ENCODE measurements at regions not wholly inside any gene's neighbourhood (a gene's known extent, or its start where the extent isn't known, plus 50 kb on each side); places are given as distances from the start of the nearest gene placed in this dataset.

DNA sequence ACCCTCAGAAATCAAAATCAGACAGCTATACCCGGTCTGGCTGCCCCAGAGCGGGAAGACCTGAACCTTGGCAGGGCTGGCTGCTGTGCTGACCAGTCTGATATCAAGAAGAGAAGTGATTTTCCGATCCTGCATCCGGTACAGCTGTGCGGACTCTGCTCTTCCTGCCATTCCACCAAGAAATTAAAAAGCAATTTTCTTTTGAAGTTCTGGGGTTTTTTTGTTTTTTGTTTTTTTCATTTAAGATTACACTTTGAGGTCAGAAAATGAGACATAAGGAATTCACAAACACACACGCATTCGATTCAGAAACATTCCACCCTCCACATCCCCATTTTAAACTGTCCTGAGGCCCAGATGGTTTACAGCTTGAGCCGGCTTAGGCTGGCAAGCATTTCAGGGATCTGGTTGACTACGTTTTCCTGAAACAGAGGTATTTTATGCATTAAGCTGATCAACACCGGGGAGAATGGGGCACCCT lies 156.5 kb downstream of the COL6A3 start:
- no peak overlapping the region for H3K4me3 ChIP-seq (ENCODE audit: low read depth, low read length)
- no peaks in the 10 kb centered on the region for H3K9me3 ChIP-seq (ENCODE audit: control insufficient read depth, insufficient read depth, low read length)
- no peaks in the 10 kb centered on the region for H3K27me3 ChIP-seq (ENCODE audit: control insufficient read depth, insufficient read depth, low read length)
- H3K36me3 ChIP-seq (ENCODE audit: control insufficient read depth, insufficient read depth, low read length) = no peaks in the 10 kb centered on the region
- no peak overlapping the region for H3K9ac ChIP-seq (ENCODE audit: low read depth, low read length)
- no peaks in the 10 kb centered on the region for H3K4me1 ChIP-seq (ENCODE audit: control insufficient read depth, insufficient read depth, low read length)

DNA sequence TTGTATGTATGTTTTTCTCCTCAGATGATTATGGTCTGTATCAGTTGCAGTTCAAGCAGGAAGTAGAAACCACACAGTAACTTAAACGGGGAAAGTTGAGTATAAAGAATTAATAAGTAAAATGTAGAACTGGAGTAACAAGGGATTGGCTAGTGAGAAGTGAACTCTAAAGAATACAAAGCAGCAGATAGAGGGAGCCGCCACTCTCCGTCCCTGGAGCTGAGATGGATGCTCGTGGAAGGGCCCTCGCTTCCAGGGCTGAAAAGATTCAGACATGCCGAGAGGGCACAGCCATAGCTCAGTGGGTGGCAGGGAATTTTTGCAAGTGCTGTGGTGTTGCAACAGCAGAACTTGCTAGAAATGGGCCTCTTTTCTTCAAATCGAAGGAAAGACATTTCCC lies 155.8 kb downstream of the COL6A3 start:
- Histone ChIP-seq H3K9ac (ENCODE audit: low read depth, low read length) (no peak overlapping the region), H3K36me3 (ENCODE audit: control insufficient read depth, insufficient read depth, low read length) (no peaks in the 10 kb centered on the region), H3K9me3 (ENCODE audit: control insufficient read depth, insufficient read depth, low read length) (no peaks in the 10 kb centered on the region), H3K4me1 (ENCODE audit: control insufficient read depth, insufficient read depth, low read length) (no peaks in the 10 kb centered on the region), H3K27me3 (ENCODE audit: control insufficient read depth, insufficient read depth, low read length) (no peaks in the 10 kb centered on the region), H3K4me3 (ENCODE audit: low read depth, low read length) (no peak overlapping the region)

DNA sequence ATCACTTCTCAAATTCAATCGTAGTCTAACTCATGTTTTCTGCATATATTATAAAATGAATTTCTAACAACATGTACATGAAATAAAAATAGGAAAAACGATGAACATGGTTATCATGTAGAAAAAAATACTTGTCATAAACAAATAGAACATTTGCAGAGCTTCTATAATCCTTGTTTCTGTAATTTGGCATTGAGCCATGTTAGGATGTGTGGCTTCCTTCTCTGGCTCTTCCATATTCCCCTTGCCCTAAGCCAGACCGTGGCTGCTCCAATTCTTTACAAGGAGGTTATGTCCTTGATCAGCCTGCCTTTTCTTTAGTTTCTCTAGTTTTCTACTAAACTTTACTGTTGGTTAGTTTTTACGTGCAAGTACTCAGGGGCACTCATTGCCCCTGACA lies 155.3 kb downstream of the COL6A3 start:
- H3K4me1 ChIP-seq (ENCODE audit: control insufficient read depth, insufficient read depth, low read length) = no peaks in the 10 kb centered on the region
- no peaks in the 10 kb centered on the region for H3K27me3 ChIP-seq (ENCODE audit: control insufficient read depth, insufficient read depth, low read length)
- no peak overlapping the region for H3K4me3 ChIP-seq (ENCODE audit: low read depth, low read length)
- H3K9ac ChIP-seq (ENCODE audit: low read depth, low read length) = no peak overlapping the region
- no peaks in the 10 kb centered on the region for H3K36me3 ChIP-seq (ENCODE audit: control insufficient read depth, insufficient read depth, low read length)
- H3K9me3 ChIP-seq (ENCODE audit: control insufficient read depth, insufficient read depth, low read length) = no peaks in the 10 kb centered on the region

DNA sequence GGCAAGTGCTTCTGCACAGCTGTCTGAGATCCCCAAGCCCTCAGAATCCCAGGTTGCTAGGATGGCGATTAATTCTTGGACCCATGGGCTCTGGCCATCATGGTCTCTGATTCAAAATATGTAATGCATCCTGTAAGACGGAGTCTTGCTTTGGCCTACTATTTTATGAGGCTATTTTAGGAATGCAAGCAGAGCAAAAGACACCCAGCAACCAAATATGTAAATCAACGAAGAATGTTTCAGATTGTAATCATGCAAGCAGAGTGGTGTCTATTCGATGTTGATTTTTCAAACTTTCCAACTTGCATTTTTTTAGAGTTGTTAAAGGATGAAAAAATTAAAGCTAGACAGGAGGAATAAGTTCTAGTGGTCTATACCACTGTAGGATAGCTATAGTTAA lies 154.8 kb downstream of the COL6A3 start:
- Histone ChIP-seq H3K4me3 (ENCODE audit: low read depth, low read length) (no peak overlapping the region), H3K9ac (ENCODE audit: low read depth, low read length) (no peak overlapping the region), H3K4me1 (ENCODE audit: control insufficient read depth, insufficient read depth, low read length) (no peaks in the 10 kb centered on the region), H3K9me3 (ENCODE audit: control insufficient read depth, insufficient read depth, low read length) (no peaks in the 10 kb centered on the region), H3K36me3 (ENCODE audit: control insufficient read depth, insufficient read depth, low read length) (no peaks in the 10 kb centered on the region), H3K27me3 (ENCODE audit: control insufficient read depth, insufficient read depth, low read length) (no peaks in the 10 kb centered on the region)

DNA sequence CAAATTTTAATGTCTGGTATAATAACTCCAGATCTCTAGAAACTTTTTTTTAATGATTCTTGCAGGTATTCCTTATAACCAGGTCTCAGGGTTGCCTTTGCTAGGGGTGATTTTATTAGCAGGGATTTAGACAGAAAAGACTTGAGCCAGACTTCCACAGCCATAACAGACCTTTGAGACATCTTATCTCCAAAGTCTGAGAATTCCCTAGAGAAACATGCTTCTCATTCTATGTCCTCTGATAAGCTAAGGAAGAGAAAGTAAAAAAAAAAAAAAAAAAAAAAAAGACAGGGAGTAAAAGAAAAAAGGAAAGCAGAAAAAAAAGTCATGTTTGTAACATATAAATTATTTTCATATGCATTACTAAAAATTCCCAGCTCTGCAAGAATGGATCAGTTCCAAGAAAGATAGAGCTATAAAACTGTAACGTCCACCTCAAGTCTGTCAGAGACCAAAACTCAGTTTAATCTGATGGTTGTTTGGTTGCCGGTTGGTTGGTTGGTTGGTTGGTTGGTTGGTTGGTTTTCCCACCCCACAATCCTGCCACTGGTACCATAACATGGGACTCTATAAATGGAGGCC lies 153.8 kb downstream of the COL6A3 start:
- Histone ChIP-seq H3K4me3 (ENCODE audit: low read depth, low read length) (no peak overlapping the region), H3K36me3 (ENCODE audit: control insufficient read depth, insufficient read depth, low read length) (no peaks in the 10 kb centered on the region), H3K9ac (ENCODE audit: low read depth, low read length) (no peak overlapping the region), H3K27me3 (ENCODE audit: control insufficient read depth, insufficient read depth, low read length) (no peaks in the 10 kb centered on the region), H3K9me3 (ENCODE audit: control insufficient read depth, insufficient read depth, low read length) (no peaks in the 10 kb centered on the region), H3K4me1 (ENCODE audit: control insufficient read depth, insufficient read depth, low read length) (no peaks in the 10 kb centered on the region)

DNA sequence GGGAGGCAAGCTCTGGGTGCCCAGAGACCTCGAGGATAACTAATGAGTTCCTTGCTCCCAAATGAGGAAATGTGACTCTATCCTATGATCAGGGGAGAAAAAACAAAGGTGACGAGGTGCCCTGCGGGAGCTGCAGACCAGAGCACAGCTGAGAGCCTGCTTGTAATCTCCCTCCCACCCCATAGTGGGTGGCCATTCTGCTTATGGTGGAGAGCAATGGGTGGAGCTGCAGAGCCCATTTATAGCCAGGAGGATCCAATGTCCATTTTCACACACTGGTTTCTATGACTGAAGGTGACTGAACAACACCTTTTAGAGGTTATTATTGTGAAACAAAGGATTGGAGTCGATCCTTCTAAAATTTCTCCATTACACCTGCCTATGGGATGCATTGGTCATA lies 153.3 kb downstream of the COL6A3 start:
- Histone ChIP-seq H3K36me3 (ENCODE audit: control insufficient read depth, insufficient read depth, low read length) (no peaks in the 10 kb centered on the region), H3K4me3 (ENCODE audit: low read depth, low read length) (no peak overlapping the region), H3K9me3 (ENCODE audit: control insufficient read depth, insufficient read depth, low read length) (no peaks in the 10 kb centered on the region), H3K9ac (ENCODE audit: low read depth, low read length) (no peak overlapping the region), H3K27me3 (ENCODE audit: control insufficient read depth, insufficient read depth, low read length) (no peaks in the 10 kb centered on the region), H3K4me1 (ENCODE audit: control insufficient read depth, insufficient read depth, low read length) (no peaks in the 10 kb centered on the region)

DNA sequence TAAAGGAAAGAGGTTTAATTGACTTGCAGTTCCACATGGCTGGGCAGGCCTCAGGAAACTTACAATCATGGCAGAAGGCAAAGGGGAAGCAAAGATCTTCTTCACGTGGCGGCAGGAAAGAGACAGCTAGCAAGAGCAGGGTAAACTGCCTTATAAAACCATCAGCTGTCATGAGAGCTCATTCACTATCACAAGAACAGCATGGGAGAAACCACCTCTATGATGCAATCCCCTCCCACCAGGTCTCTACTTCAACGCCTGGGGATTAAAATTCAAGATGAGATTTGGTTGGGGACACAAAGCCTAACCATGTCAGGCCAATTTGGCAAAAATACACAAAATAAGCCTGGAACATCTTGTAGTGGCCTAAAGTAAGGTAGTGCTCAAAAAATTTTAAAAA lies 152.6 kb downstream of the COL6A3 start:
- no peaks in the 10 kb centered on the region for H3K36me3 ChIP-seq (ENCODE audit: control insufficient read depth, insufficient read depth, low read length)
- H3K27me3 ChIP-seq (ENCODE audit: control insufficient read depth, insufficient read depth, low read length) = no peaks in the 10 kb centered on the region
- no peaks in the 10 kb centered on the region for H3K4me1 ChIP-seq (ENCODE audit: control insufficient read depth, insufficient read depth, low read length)

DNA sequence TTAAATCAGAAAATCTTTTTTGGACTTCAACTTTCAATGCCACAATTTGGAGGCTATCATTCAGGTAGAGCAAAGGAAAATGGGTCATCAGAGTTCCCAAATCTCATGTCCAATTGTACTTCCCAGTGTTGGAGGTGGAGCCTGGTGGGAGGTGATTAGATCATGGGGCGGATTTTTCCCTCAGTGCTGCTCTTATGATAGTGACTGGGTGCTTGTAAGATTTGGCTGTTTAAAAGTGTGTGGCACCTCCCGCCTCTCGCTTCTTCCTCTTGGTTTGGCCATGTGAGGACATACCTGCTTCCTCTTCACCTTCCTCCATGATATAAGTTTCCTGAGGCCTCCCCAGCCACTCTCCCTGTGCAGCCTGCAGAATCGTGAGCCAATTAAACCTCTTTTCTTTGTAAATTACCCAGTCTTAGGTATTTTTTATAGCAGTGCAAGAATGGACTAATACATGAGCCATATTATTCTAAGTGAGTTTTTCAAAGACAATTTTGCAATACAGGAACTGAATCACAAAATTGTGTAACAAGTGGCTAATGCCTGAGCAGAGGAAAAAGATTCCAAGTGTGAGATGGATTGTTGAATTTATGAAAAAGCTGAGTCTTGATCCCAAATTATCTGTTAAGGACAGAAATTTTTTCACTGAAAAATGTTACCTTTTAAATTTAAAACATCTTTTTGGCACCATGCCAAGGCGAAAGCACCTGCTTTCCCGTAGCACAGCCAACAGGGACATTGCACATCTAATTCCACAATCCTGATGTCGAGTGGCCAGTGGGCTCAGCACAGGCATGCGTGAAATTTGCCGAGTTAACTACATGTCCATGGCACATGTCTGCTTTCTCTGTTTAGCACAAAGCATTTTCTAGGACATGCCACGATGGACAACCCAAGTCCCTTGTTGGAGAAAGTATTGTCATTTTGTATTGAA lies 150.9 kb downstream of the COL6A3 start:
- no peak overlapping the region for H3K4me3 ChIP-seq (ENCODE audit: low read depth, low read length)
- H3K4me1 ChIP-seq (ENCODE audit: control insufficient read depth, insufficient read depth, low read length) = no peaks in the 10 kb centered on the region
- H3K36me3 ChIP-seq (ENCODE audit: control insufficient read depth, insufficient read depth, low read length) = no peaks in the 10 kb centered on the region
- no peak overlapping the region for H3K9ac ChIP-seq (ENCODE audit: low read depth, low read length)
- no peaks in the 10 kb centered on the region for H3K27me3 ChIP-seq (ENCODE audit: control insufficient read depth, insufficient read depth, low read length)
- no peaks in the 10 kb centered on the region for H3K9me3 ChIP-seq (ENCODE audit: control insufficient read depth, insufficient read depth, low read length)

More for the DNA sequence above, 152.6 kb downstream of the COL6A3 start:
- no peak overlapping the region for H3K4me3 ChIP-seq (ENCODE audit: low read depth, low read length)
- no peaks in the 10 kb centered on the region for H3K9me3 ChIP-seq (ENCODE audit: control insufficient read depth, insufficient read depth, low read length)
- no peak overlapping the region for H3K9ac ChIP-seq (ENCODE audit: low read depth, low read length)

DNA sequence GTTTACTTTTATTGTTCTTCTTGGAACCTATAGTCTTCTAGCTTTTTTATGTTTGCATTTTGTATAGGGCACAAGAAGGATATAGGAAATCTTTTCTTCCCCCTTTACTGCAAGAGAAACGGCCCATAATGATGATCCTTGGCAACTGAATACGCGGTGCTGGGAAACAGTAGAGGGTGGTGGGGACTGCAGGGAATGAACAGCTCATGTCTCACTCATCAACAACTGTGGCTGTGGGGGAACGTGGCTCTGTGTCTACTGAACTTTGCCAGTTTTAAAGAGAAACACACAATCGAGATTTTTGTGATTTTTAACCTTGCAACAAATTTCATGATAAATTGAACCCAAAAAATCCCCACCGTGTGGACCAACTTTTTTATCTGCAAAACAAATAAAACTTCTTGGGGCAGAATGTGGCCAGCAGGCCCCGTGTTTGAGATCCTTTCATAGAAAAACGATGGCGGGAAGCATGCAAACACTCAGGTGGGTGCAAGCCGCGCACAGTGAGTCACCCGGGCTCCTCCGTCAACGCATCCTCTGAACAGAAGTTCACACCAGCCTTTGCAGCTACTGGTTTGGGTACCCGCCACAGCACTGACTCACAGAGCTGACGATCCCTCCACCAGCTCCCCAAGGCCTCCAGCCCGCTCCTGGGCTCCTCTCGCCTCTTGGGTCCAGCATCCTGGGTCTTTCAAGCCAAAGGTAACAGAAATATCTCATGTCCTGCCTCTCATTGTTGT lies 149.3 kb downstream of the COL6A3 start:
- no peaks in the 10 kb centered on the region for H3K27me3 ChIP-seq (ENCODE audit: control insufficient read depth, insufficient read depth, low read length)
- H3K9ac ChIP-seq (ENCODE audit: low read depth, low read length) = no peak overlapping the region
- H3K36me3 ChIP-seq (ENCODE audit: control insufficient read depth, insufficient read depth, low read length) = no peaks in the 10 kb centered on the region
- H3K4me3 ChIP-seq (ENCODE audit: low read depth, low read length) = no peak overlapping the region
- no peaks in the 10 kb centered on the region for H3K4me1 ChIP-seq (ENCODE audit: control insufficient read depth, insufficient read depth, low read length)
- no peaks in the 10 kb centered on the region for H3K9me3 ChIP-seq (ENCODE audit: control insufficient read depth, insufficient read depth, low read length)

DNA sequence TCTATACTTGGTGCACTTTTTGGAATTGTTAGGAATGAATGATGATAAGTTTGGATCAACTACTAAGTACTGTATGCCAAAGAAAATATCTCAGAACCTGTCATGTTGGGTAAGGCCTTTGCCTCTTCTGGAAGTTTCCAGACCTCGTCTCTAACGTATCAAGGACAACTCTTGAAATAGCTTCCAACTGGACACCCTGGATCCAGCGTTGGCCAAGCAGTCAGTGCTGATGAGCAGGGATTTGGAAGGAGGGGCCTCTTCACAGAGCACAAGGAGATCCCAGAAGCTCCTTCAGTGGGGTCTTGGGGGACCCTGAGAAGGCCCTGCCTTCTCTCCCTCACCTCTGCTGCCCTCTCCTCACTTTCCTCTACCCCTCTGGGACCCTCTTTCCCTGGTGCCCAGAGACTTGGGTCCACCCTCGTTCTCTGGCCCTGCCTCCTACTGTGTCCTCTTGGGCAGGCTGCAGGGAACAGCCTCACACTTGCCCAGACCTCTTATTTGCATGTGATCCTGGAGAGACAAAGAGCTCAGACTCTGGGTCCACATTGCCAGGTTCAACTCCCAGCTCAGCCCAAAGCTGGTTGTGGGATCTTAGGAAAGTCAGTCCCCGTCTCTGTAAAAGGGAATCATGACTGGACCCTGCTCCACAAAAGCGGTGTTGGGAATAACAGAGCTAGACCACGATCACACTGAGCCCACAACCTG lies 145.8 kb downstream of the COL6A3 start:
- no peaks in the 10 kb centered on the region for H3K36me3 ChIP-seq (ENCODE audit: control insufficient read depth, insufficient read depth, low read length)
- no peaks in the 10 kb centered on the region for H3K9me3 ChIP-seq (ENCODE audit: control insufficient read depth, insufficient read depth, low read length)
- no peaks in the 10 kb centered on the region for H3K27me3 ChIP-seq (ENCODE audit: control insufficient read depth, insufficient read depth, low read length)

DNA sequence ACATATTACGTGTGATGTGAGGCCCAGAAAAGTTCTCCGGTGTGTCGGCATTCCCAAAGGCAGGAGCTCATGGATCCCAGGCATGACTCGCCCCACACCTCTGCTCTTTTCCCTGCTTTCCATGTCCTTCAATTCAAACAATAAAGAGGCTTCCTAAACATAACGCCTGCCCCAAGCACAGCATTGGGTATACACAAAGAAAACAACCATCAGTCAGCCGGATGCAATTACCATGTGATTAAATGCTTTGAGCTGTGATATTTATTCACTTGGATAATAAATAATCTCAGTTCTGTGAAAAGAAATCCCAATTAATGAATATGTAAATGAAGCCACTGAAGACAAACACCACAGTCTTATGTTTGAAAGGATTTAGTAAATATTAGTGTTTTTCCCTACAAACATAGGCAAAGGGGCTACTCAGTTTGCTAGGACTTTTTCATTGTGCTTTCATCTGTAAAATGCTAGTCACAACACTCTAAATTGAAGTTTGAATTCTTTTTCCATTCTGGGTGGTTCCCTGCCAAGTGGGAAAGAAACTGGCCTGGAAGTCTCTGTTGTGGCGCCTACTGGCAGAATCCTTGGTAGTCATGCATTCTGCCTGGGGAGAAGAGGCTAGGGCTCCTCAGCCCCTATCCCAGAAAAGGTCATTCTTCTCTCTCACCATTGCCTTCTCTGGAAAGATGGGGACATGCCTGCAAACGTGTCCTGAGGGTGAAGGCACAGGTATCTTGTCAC lies 144.7 kb downstream of the COL6A3 start:
- Histone ChIP-seq H3K9ac (ENCODE audit: low read depth, low read length) (no peak overlapping the region), H3K27me3 (ENCODE audit: control insufficient read depth, insufficient read depth, low read length) (no peaks in the 10 kb centered on the region), H3K4me3 (ENCODE audit: low read depth, low read length) (no peak overlapping the region), H3K36me3 (ENCODE audit: control insufficient read depth, insufficient read depth, low read length) (no peaks in the 10 kb centered on the region), H3K9me3 (ENCODE audit: control insufficient read depth, insufficient read depth, low read length) (no peaks in the 10 kb centered on the region), H3K4me1 (ENCODE audit: control insufficient read depth, insufficient read depth, low read length) (no peaks in the 10 kb centered on the region)

More for the DNA sequence above, 145.8 kb downstream of the COL6A3 start:
- Histone ChIP-seq H3K4me1 (ENCODE audit: control insufficient read depth, insufficient read depth, low read length) (no peaks in the 10 kb centered on the region), H3K9ac (ENCODE audit: low read depth, low read length) (no peak overlapping the region), H3K4me3 (ENCODE audit: low read depth, low read length) (no peak overlapping the region)
